ENCODE measurements at regions not wholly inside any gene's neighbourhood (a gene's known extent, or its start where the extent isn't known, plus 50 kb on each side); places are given as distances from the start of the nearest gene placed in this dataset.
A peak's percentile ranks its signal among the peaks of the same experiment; 100 is the strongest.

- peak; percentile 60 for DNase-seq (ENCODE audit: low read depth)
These were observed 77.8 kb upstream of the STK17B start for GRCh38 chr2:196249171-196249570.

- no peak for DNase-seq (ENCODE audit: low read depth)
These were observed 78.5 kb upstream of the STK17B start for GRCh38 chr2:196249860-196250259.

GRCh38 chr2:196251132-196251531 lies 79.8 kb upstream of the STK17B start:
- no peak for DNase-seq (ENCODE audit: low read depth)

GRCh38 chr2:196252408-196253115 lies 81.2 kb upstream of the STK17B start:
- no peak for DNase-seq (ENCODE audit: low read depth)

- no peak for DNase-seq (ENCODE audit: low read depth)
These were observed 81.7 kb upstream of the STK17B start for GRCh38 chr2:196253116-196253480.

- no peak for DNase-seq (ENCODE audit: low read depth)
These were observed 85.2 kb upstream of the STK17B start for GRCh38 chr2:196256585-196256984.

- no peak for DNase-seq (ENCODE audit: low read depth)
These were observed 85.7 kb upstream of the STK17B start for GRCh38 chr2:196257086-196257485.

GRCh38 chr2:196258407-196258806 lies 87.0 kb upstream of the STK17B start:
- DNase-seq (ENCODE audit: low read depth), result no peak

GRCh38 chr2:196259507-196260481 lies 88.4 kb upstream of the STK17B start:
- DNase-seq (ENCODE audit: low read depth), result no peak

GRCh38 chr2:196260546-196260945 lies 89.2 kb upstream of the STK17B start:
- no peak for DNase-seq (ENCODE audit: low read depth)

GRCh38 chr2:196262606-196263005 lies 91.2 kb upstream of the STK17B start:
- no peak for DNase-seq (ENCODE audit: low read depth)

- DNase-seq (ENCODE audit: low read depth), result peak; percentile 69
These were observed 91.9 kb upstream of the STK17B start for GRCh38 chr2:196263181-196263747.

- no peak for DNase-seq (ENCODE audit: low read depth)
These were observed 95.0 kb upstream of the STK17B start for GRCh38 chr2:196266351-196266750.

GRCh38 chr2:196266855-196267254 lies 95.5 kb upstream of the STK17B start:
- DNase-seq (ENCODE audit: low read depth), result no peak

GRCh38 chr2:196268025-196268424 lies 96.6 kb upstream of the STK17B start:
- no peak for DNase-seq (ENCODE audit: low read depth)

GRCh38 chr2:196268538-196269338 lies 97.4 kb upstream of the STK17B start:
- DNase-seq (ENCODE audit: low read depth), result no peak

GRCh38 chr2:196271795-196272194 lies 100.4 kb upstream of the STK17B start:
- no peak for DNase-seq (ENCODE audit: low read depth)

GRCh38 chr2:196274387-196274809 lies 103.0 kb upstream of the STK17B start:
- no peak for DNase-seq (ENCODE audit: low read depth)

GRCh38 chr2:196275646-196276352 lies 104.4 kb upstream of the STK17B start:
- peak; percentile 73 for DNase-seq (ENCODE audit: low read depth)

- DNase-seq (ENCODE audit: low read depth), result no peak
These were observed 105.0 kb upstream of the STK17B start for GRCh38 chr2:196276421-196276820.

- DNase-seq (ENCODE audit: low read depth), result no peak
These were observed 105.6 kb upstream of the STK17B start for GRCh38 chr2:196277002-196277401.

Data from stromal cell of bone marrow (primary cell).